ENCODE measurements at regions not wholly inside any gene's neighbourhood (a gene's known extent, or its start where the extent isn't known, plus 50 kb on each side); places are given as distances from the start of the nearest gene placed in this dataset.

DNA sequence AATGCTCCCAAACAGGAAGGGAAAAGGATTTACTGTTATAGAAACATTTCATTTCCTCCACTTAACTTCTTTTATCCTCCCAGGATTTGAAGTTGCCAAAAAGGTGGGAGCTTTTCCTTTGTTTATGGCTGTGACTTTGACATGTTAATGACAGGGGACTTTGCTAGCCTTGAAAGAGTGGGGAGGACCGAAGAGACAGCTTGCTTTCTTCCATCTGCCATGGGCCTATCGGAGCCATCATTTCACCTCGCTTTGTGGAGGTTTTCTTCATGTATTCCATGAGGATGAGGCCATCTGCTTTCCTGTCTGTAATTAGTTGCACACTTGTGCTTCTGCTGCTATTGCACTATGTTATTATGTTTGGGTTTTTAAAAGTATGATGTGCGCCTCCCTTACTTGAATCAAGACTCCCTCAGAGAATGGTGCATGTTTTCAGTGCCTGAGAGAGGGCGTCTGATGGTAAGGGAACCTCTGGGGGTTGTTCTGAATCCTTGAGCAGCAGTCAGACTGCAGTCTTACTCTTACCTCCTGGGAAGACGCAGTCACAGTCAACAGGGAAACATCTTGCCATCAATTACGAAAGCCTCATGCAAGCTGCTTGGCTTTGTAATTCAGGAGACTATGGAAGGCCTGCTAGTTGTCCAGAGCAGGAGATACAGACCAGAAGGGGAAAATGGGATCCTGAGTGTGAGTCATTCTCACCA is 173.3 kb upstream of the MGAT5 start:
- no peaks in the 10 kb centered on the region for H3K4me1 Mint-ChIP-seq
- Histone ChIP-seq H3K4me1 (ENCODE audit: control insufficient read depth in 1 of 2, extremely low read depth in 1 of 2, insufficient read depth in 2 of 2, low read length in 2 of 2) (no peaks in the 10 kb centered on the region), H3K4me3 (ENCODE audit: control insufficient read depth in 1 of 2, extremely low read depth in 1 of 2, low read length in 1 of 2) (no peak overlapping the region), H3K27me3 (replicated peaks in 1 of 2; ENCODE audit: control insufficient read depth in 2 of 2, extremely low read depth in 1 of 2, insufficient read depth in 2 of 2, low read length in 1 of 2) (peaks cover 0 to 14% of the 10 kb centered on the region in 2 experiments), H3K9me3 (no peaks in the 10 kb centered on the region), H3K27ac (ENCODE audit: low read length) (no peak overlapping the region), H3K36me3 (ENCODE audit: control insufficient read depth in 2 of 2, extremely low read depth in 1 of 2, insufficient read depth in 1 of 2, low read length in 1 of 2) (no peaks in the 10 kb centered on the region)
- no peak for ATAC-seq (replicated peaks in 1 of 4)
- ChIA-PET CTCF (no interaction called here), POLR2A (no interaction called here)
- WGBS (ENCODE audit: insufficient coverage) = 80% methylated on average over 3 of the region's 7 CpGs
- H3K27ac Mint-ChIP-seq = no peak overlapping the region
- H3K27me3 Mint-ChIP-seq = peaks cover 12 to 21% of the 10 kb centered on the region in 2 donors
- H3K36me3 Mint-ChIP-seq = no peaks in the 10 kb centered on the region
- H3K9me3 Mint-ChIP-seq = no peaks in the 10 kb centered on the region
- H3K4me3 Mint-ChIP-seq = no peak overlapping the region
- DNase-seq = no peak

DNA sequence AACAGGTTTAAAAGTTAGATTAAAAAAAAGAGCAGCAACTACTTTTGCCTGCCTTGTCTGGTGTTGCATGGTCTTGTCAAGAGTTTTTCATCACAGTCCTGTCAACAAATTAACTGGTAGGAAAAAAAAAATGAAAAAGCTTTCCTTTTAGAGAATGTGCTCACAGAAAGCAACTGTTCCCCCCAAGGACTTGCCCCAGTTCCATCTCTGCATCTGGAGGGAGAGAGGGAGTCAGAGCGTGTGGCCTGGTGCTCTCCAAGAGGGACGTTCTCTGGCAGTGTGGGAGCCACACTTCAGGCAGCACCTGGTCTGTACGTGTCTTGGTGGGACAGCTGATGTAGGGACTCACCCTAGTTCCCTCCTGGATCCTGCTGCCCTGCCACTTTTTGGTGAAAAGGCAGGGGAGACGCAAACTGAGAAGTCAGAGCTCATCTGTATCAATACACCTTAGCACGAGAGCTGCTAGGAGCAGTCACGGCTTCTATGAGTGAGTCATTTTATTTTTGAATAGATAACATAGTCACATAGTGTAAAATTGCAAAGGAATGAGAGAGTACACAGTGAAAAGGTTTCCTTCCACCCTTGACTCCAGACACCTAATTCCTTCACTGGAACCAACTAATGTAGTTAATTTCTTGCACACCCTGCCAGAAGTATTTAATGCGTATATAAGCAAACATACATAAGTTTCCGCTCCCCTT is 172.5 kb upstream of the MGAT5 start:
- WGBS (ENCODE audit: insufficient coverage) = 79% methylated on average over 3 of the region's 8 CpGs
- Histone ChIP-seq H3K9me3 (no peaks in the 10 kb centered on the region), H3K4me3 (ENCODE audit: control insufficient read depth in 1 of 2, extremely low read depth in 1 of 2, low read length in 1 of 2) (no peak overlapping the region), H3K27ac (ENCODE audit: low read length) (no peak overlapping the region), H3K27me3 (replicated peaks in 1 of 2; ENCODE audit: control insufficient read depth in 2 of 2, extremely low read depth in 1 of 2, insufficient read depth in 2 of 2, low read length in 1 of 2) (peaks cover 0 to 12% of the 10 kb centered on the region in 2 experiments), H3K4me1 (ENCODE audit: control insufficient read depth in 1 of 2, extremely low read depth in 1 of 2, insufficient read depth in 2 of 2, low read length in 2 of 2) (no peaks in the 10 kb centered on the region), H3K36me3 (ENCODE audit: control insufficient read depth in 2 of 2, extremely low read depth in 1 of 2, insufficient read depth in 1 of 2, low read length in 1 of 2) (no peaks in the 10 kb centered on the region)
- Mint-ChIP-seq H3K4me1 (no peaks in the 10 kb centered on the region), H3K27me3 (peaks cover 12 to 21% of the 10 kb centered on the region in 2 donors), H3K4me3 (no peak overlapping the region), H3K27ac (no peak overlapping the region), H3K9me3 (no peaks in the 10 kb centered on the region), H3K36me3 (no peaks in the 10 kb centered on the region)
- ATAC-seq (replicated peaks in 1 of 4) = no peak
- ChIA-PET POLR2A (no interaction called here), CTCF (no interaction called here)
- no peak for DNase-seq

DNA sequence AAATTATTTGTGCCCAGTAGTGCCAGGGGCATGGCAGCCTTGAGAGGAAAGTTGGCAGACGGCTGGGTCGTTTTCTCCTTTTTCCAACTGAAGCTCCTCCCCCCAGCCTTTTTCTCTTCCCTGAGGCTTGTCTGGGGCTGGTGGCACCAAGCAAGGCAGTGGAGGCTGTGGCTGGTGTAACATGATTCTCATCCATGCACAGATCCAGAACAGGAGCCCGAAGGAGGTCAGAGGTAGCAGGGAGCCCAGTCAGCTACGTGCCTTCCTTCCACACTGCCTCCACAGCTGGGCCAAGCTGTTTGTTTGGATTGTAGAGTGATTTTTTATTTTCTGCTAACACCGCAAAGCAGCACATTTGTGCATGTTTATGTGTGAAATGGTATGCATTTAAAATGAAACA is 170.3 kb upstream of the MGAT5 start:
- Histone ChIP-seq H3K27ac (ENCODE audit: low read length) (no peak overlapping the region), H3K27me3 (replicated peaks in 1 of 2; ENCODE audit: control insufficient read depth in 2 of 2, extremely low read depth in 1 of 2, insufficient read depth in 2 of 2, low read length in 1 of 2) (peaks cover 0 to 5% of the 10 kb centered on the region in 2 experiments), H3K36me3 (ENCODE audit: control insufficient read depth in 2 of 2, extremely low read depth in 1 of 2, insufficient read depth in 1 of 2, low read length in 1 of 2) (no peaks in the 10 kb centered on the region), H3K4me3 (ENCODE audit: control insufficient read depth in 1 of 2, extremely low read depth in 1 of 2, low read length in 1 of 2) (no peak overlapping the region), H3K4me1 (ENCODE audit: control insufficient read depth in 1 of 2, extremely low read depth in 1 of 2, insufficient read depth in 2 of 2, low read length in 2 of 2) (no peaks in the 10 kb centered on the region), H3K9me3 (no peaks in the 10 kb centered on the region)
- ATAC-seq (replicated peaks in 1 of 4) (no peak), DNase-seq (no peak)
- Mint-ChIP-seq H3K9me3 (no peaks in the 10 kb centered on the region), H3K36me3 (no peaks in the 10 kb centered on the region), H3K4me3 (no peak overlapping the region), H3K4me1 (no peaks in the 10 kb centered on the region), H3K27ac (no peak overlapping the region), H3K27me3 (peaks cover 10 to 14% of the 10 kb centered on the region in 2 donors)
- 93% methylated on average over 2 of the region's 5 CpGs for WGBS (ENCODE audit: insufficient coverage)
- CTCF ChIA-PET = interaction anchor here in 1 of 2 donors (0.6 kb wide), 1 partner anchor 141 kb away, joined by 7 read pairs; no protein-coding TSS in a partner anchor
- POLR2A ChIA-PET = interaction anchor here in 1 of 2 donors (0.6 kb wide), 1 partner anchor 398 kb away, joined by 5 read pairs; no protein-coding TSS in a partner anchor

DNA sequence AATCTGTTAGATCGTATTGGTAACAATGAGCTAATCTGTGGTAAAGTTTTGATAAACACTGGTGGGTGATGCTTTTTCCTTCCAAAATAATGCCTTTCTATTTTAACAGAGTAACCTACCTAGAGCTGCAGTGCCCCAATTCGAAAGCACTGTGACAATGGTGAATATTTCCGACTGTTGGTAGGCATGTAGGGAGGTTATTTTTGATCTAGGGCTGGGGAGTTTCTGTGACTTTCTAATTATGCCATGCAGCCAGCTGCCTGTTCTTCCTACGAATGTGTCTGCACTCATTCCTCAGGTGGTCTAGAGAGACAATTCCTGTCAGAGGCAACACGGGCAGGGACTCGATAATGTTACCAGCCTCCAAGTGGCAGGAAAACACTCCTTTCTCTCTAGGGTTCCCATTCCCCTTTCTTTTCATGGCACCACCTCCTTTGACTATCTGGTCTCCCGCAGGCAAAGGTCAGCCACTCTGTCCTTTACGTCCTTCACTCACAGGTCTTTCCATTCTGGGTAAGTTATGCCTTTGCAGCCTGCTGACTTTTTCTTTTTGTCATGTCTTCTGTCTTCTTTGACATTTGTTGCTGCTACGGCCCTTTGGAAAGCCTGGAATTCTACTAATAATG is 167.2 kb upstream of the MGAT5 start:
- WGBS (ENCODE audit: insufficient coverage) = 79% methylated on average over 5 of the region's 9 CpGs
- H3K4me1 ChIP-seq (ENCODE audit: control insufficient read depth in 1 of 2, extremely low read depth in 1 of 2, insufficient read depth in 2 of 2, low read length in 2 of 2) = no peaks in the 10 kb centered on the region
- H3K36me3 Mint-ChIP-seq = no peaks in the 10 kb centered on the region
- H3K9me3 Mint-ChIP-seq = no peaks in the 10 kb centered on the region
- ChIA-PET POLR2A (no interaction called here), CTCF (interaction anchor here in 1 of 2 donors (0.6 kb wide), 1 partner anchor 384 kb away, joined by 3 read pairs; no protein-coding TSS in a partner anchor)
- H3K4me3 ChIP-seq (ENCODE audit: control insufficient read depth in 1 of 2, extremely low read depth in 1 of 2, low read length in 1 of 2) = no peak overlapping the region
- no peaks in the 10 kb centered on the region for H3K4me1 Mint-ChIP-seq
- H3K27ac ChIP-seq (ENCODE audit: low read length) = no peak overlapping the region
- H3K9me3 ChIP-seq = no peaks in the 10 kb centered on the region
- ATAC-seq (replicated peaks in 1 of 4) (no peak), DNase-seq (no peak)
- H3K4me3 Mint-ChIP-seq = no peak overlapping the region
- peaks cover 5 to 7% of the 10 kb centered on the region in 2 donors for H3K27me3 Mint-ChIP-seq
- H3K36me3 ChIP-seq (ENCODE audit: control insufficient read depth in 2 of 2, extremely low read depth in 1 of 2, insufficient read depth in 1 of 2, low read length in 1 of 2) = no peaks in the 10 kb centered on the region
- peaks cover 0 to 3% of the 10 kb centered on the region in 2 experiments for H3K27me3 ChIP-seq (replicated peaks in 1 of 2; ENCODE audit: control insufficient read depth in 2 of 2, extremely low read depth in 1 of 2, insufficient read depth in 2 of 2, low read length in 1 of 2)
- H3K27ac Mint-ChIP-seq = no peak overlapping the region

DNA sequence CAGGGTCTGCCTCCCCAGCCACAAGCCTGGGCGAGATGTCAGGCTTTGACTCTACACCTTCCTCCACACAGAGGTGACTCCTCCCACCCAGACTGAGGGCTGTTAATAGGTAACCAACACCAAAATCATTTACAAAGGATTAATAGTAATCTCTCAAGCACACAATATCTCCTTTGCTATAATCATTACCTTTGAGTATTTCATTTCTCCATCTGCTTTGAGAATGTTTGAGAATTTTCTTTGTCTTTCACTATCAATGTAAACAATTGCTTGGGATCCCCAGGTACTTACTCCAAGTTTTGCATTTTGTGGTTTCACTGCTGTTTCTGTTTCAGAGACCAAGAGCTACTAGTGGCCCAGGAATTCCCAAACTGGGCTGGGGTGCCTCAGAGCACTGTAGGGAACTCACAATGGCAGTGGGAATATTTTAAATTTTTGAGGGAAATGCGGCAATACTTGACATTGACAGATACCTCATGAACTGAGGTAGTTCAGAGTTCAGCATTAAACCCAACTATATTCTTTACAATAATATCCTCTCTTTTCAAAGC is 166.4 kb upstream of the MGAT5 start:
- ATAC-seq (replicated peaks in 1 of 4) (no peak), DNase-seq (no peak)
- no peaks in the 10 kb centered on the region for H3K4me1 Mint-ChIP-seq
- peaks cover 5 to 7% of the 10 kb centered on the region in 2 donors for H3K27me3 Mint-ChIP-seq
- CTCF ChIA-PET = no interaction called here
- no peak overlapping the region for H3K4me3 Mint-ChIP-seq
- H3K27me3 ChIP-seq (replicated peaks in 1 of 2; ENCODE audit: control insufficient read depth in 2 of 2, extremely low read depth in 1 of 2, insufficient read depth in 2 of 2, low read length in 1 of 2) = peaks cover 0 to 3% of the 10 kb centered on the region in 2 experiments
- POLR2A ChIA-PET = no interaction called here
- H3K27ac Mint-ChIP-seq = no peak overlapping the region
- WGBS (ENCODE audit: insufficient coverage) = no CpG with 5 or more reads among the region's 2 CpGs
- H3K27ac ChIP-seq (ENCODE audit: low read length) = no peak overlapping the region
- H3K36me3 Mint-ChIP-seq = no peaks in the 10 kb centered on the region
- H3K36me3 ChIP-seq (ENCODE audit: control insufficient read depth in 2 of 2, extremely low read depth in 1 of 2, insufficient read depth in 1 of 2, low read length in 1 of 2) = no peaks in the 10 kb centered on the region
- no peaks in the 10 kb centered on the region for H3K9me3 ChIP-seq
- H3K9me3 Mint-ChIP-seq = no peaks in the 10 kb centered on the region
- no peak overlapping the region for H3K4me3 ChIP-seq (ENCODE audit: control insufficient read depth in 1 of 2, extremely low read depth in 1 of 2, low read length in 1 of 2)
- no peaks in the 10 kb centered on the region for H3K4me1 ChIP-seq (ENCODE audit: control insufficient read depth in 1 of 2, extremely low read depth in 1 of 2, insufficient read depth in 2 of 2, low read length in 2 of 2)

DNA sequence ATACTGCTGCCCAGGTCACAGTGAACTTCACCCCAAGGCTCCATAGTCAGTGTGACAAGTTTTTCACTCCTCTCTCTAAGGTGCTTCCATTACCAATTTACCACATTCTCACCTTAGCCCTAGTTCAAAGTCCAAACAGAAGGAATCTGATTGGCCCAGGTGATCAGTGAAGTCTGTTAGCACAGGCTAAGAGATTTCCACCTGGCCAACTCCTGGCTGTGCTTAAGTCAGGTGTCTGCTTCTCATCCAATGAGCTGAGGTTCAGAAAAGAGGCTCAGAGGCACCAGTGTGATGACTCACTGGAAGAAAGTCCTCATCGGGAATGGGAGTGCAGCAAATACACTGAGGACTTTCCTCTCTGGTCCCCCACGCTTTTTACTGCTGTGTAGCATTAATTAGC is 164.4 kb upstream of the MGAT5 start:
- H3K27ac Mint-ChIP-seq = no peak overlapping the region
- no peaks in the 10 kb centered on the region for H3K36me3 Mint-ChIP-seq
- H3K4me3 ChIP-seq (ENCODE audit: control insufficient read depth in 1 of 2, extremely low read depth in 1 of 2, low read length in 1 of 2) = no peak overlapping the region
- POLR2A ChIA-PET = interaction anchor here in 1 of 2 donors (0.6 kb wide), 2 partner anchors 8 to 113 kb away, joined by 3 read pairs; no protein-coding TSS in a partner anchor
- no peaks in the 10 kb centered on the region for H3K36me3 ChIP-seq (ENCODE audit: control insufficient read depth in 2 of 2, extremely low read depth in 1 of 2, insufficient read depth in 1 of 2, low read length in 1 of 2)
- no peaks in the 10 kb centered on the region for H3K9me3 ChIP-seq
- ATAC-seq (replicated peaks in 1 of 4) (no peak), DNase-seq (no peak)
- H3K9me3 Mint-ChIP-seq = no peaks in the 10 kb centered on the region
- CTCF ChIA-PET = interaction anchor here in 1 of 2 donors (0.6 kb wide), 1 partner anchor 39 kb away, joined by 3 read pairs; no protein-coding TSS in a partner anchor
- 89% methylated on average over 2 of the region's 2 CpGs for WGBS (ENCODE audit: insufficient coverage)
- peaks cover 6 to 10% of the 10 kb centered on the region in 2 donors for H3K27me3 Mint-ChIP-seq
- no peak overlapping the region for H3K27ac ChIP-seq (ENCODE audit: low read length)
- H3K4me3 Mint-ChIP-seq = no peak overlapping the region
- no peaks in the 10 kb centered on the region for H3K4me1 ChIP-seq (ENCODE audit: control insufficient read depth in 1 of 2, extremely low read depth in 1 of 2, insufficient read depth in 2 of 2, low read length in 2 of 2)
- H3K27me3 ChIP-seq (replicated peaks in 1 of 2; ENCODE audit: control insufficient read depth in 2 of 2, extremely low read depth in 1 of 2, insufficient read depth in 2 of 2, low read length in 1 of 2) = no peaks in the 10 kb centered on the region
- H3K4me1 Mint-ChIP-seq = no peaks in the 10 kb centered on the region

Data from T-cell (primary cell).